ENCODE measurements at regions not wholly inside any gene's neighbourhood (a gene's known extent, or its start where the extent isn't known, plus 50 kb on each side); places are given as distances from the start of the nearest gene placed in this dataset.

GRCh38 chr10:2207246-2207922 is 470.1 kb upstream of the ADARB2 start:
- Histone ChIP-seq H4K8ac (replicated peaks; ENCODE audit: insufficient read length, low read depth, low read length) (no peak overlapping the region), H3T11ph (ENCODE audit: low read length) (no peak overlapping the region), H4K20me1 (ENCODE audit: control insufficient read depth, insufficient read depth, insufficient read length) (no peaks in the 10 kb centered on the region), H3K27ac (ENCODE audit: insufficient read length, low read depth, low read length) (no peak overlapping the region), H3K9ac (ENCODE audit: extremely low read depth, insufficient read length, low read length) (no peak overlapping the region), H3K56ac (ENCODE audit: insufficient read length, low read depth, low read length) (no peak overlapping the region), H3K23ac (ENCODE audit: insufficient read length, low read depth, low read length) (no peak overlapping the region), H2BK5ac (ENCODE audit: insufficient read length, low read length) (no peak overlapping the region), H3K27me3 (ENCODE audit: insufficient read depth, low read length) (no peaks in the 10 kb centered on the region), H3K9me3 (ENCODE audit: control insufficient read depth, low read depth, low read length) (no peaks in the 10 kb centered on the region), H4K91ac (ENCODE audit: insufficient read length, low read depth, low read length) (no peak overlapping the region), H3K14ac (ENCODE audit: insufficient read depth, low read length) (no peak overlapping the region), H2BK20ac (ENCODE audit: low read depth, low read length, poor library complexity, severe bottlenecking) (no peak overlapping the region), H3K4ac (ENCODE audit: low read depth, low read length) (no peak overlapping the region), H3K18ac (ENCODE audit: insufficient read length, low read depth, low read length) (no peak overlapping the region), H2BK15ac (ENCODE audit: low read depth, low read length) (no peak overlapping the region), H3K4me2 (ENCODE audit: insufficient read depth, insufficient read length, low read length) (no peak overlapping the region), H2BK120ac (ENCODE audit: low read depth, low read length, poor library complexity, severe bottlenecking) (no peak overlapping the region), H2BK12ac (ENCODE audit: insufficient read length, low read depth, low read length) (no peak overlapping the region), H2AFZ (ENCODE audit: low read length) (no peak overlapping the region), H3K79me1 (ENCODE audit: insufficient read depth, low read depth, low read length, poor library complexity, severe bottlenecking) (no peaks in the 10 kb centered on the region), H2AK5ac (ENCODE audit: insufficient read length, low read length) (no peak overlapping the region), H3K4me1 (ENCODE audit: insufficient read depth, low read length) (peaks cover 2% of the 10 kb centered on the region; the same call in 1 of the 2 replicates), H3K79me2 (ENCODE audit: insufficient read depth, low read length) (no peaks in the 10 kb centered on the region), H4K5ac (ENCODE audit: insufficient read length, low read depth, low read length) (no peak overlapping the region), H3K23me2 (ENCODE audit: insufficient read length, low read depth, low read length, poor library complexity, severe bottlenecking) (no peaks in the 10 kb centered on the region)
- H3K4me1 Mint-ChIP-seq = peaks cover 27 to 28% of the 10 kb centered on the region in 2 experiments
- WGBS (ENCODE audit: extremely low coverage, insufficient read length, low lambda C conversion rate) = no CpG with 5 or more reads among the region's 27 CpGs
- peaks cover 0 to 15% (median 6%) of the 10 kb centered on the region in 3 experiments; a peak in 3 of 7 replicates for H3K36me3 Mint-ChIP-seq (ENCODE audit: insufficient read depth in 1 of 3, low read depth in 3 of 3)
- no peak overlapping the region for H3K27ac Mint-ChIP-seq
- no peak for TF ChIP-seq CTCF (conservative IDR thresholded peaks at IDR 0.05)
- no peaks in the 10 kb centered on the region for H3K27me3 Mint-ChIP-seq (ENCODE audit: low read depth)
- H3K9me3 Mint-ChIP-seq = peaks cover 0 to 2% of the 10 kb centered on the region in 2 experiments; a peak in 1 of 5 replicates
- DNase-seq = no peak
- H3K4me3 Mint-ChIP-seq = no peak overlapping the region
